Choroid plexus epithelial cell (primary cell): ENCODE measurements at regions not wholly inside any gene's neighbourhood (a gene's known extent, or its start where the extent isn't known, plus 50 kb on each side); places are given as distances from the start of the nearest gene placed in this dataset.

ENCODE experiments used
- DNase-seq: peaks from one replicate; pipeline ENCODE4 v3.0.0-alpha.2; 2010; ENCODE audit warnings: low read depth
- H3K4me3 ChIP-seq: 2 replicates; pipeline ENCODE4 v1.5.1; 2011; ENCODE audit warnings: low read depth, mild to moderate bottlenecking, control low read depth, low read length, moderate library complexity
- TF ChIP-seq, protein P1 (sequence below): conservative IDR thresholded peaks from 2 replicates; pipeline ENCODE4 v1.5.1; 2011; ENCODE audit warnings: low read depth, mild to moderate bottlenecking, control low read depth, inconsistent platforms, low read length, moderate library complexity

DNA sequence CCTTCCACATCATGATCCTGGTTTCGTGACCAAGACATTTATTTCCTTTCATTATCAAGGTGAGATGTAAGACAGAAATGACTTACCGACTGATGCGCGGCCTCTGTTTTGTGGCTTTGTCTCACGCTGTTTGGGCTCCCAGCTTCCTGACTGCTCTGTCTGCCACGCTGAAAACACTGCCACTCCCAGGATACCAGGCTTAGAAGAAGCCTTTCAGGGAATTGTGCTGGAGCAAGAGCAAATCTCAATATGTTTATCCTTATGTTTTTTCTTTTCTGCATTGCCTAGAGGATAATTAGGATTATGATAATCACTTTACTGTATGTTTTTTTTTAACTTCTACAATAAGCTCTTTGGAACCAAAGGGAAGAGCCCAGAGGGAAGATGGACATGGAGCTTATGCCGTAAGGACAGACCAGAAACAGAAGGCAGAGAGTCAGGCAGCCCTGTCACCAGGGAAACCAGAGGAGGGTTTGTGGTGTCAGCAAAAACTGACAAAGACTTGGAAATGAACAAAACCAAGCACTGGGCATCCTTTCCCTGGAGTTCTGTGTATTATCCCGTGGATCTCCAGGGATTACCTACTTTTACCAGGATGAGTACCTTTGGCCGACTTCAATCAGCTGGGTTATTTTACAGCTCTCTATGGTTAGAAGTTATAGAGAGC is 68.2 kb upstream of the ISX start:
- no peak overlapping the region for H3K4me3 ChIP-seq
- DNase-seq = no peak
- TF ChIP-seq, protein P1, sequence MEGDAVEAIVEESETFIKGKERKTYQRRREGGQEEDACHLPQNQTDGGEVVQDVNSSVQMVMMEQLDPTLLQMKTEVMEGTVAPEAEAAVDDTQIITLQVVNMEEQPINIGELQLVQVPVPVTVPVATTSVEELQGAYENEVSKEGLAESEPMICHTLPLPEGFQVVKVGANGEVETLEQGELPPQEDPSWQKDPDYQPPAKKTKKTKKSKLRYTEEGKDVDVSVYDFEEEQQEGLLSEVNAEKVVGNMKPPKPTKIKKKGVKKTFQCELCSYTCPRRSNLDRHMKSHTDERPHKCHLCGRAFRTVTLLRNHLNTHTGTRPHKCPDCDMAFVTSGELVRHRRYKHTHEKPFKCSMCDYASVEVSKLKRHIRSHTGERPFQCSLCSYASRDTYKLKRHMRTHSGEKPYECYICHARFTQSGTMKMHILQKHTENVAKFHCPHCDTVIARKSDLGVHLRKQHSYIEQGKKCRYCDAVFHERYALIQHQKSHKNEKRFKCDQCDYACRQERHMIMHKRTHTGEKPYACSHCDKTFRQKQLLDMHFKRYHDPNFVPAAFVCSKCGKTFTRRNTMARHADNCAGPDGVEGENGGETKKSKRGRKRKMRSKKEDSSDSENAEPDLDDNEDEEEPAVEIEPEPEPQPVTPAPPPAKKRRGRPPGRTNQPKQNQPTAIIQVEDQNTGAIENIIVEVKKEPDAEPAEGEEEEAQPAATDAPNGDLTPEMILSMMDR = no peak

DNA sequence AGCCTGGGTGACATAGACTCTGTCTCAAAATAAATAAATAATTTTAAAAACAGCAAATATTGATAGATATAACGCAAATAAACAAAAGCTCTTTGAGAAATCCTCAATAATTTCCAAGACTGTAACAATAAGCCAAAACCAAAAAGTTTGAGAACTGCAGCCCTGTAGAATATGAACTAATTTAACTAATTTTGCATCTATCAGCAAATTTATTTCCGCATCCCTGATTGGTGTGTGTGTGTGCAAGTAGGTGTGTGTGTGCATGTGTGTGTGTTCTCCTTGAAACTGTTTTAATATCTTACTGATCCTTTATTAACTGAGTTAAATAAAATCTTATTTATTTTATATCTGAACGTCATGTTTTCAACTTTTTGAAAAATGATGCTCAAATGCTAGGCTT is 67.0 kb upstream of the ISX start:
- no peak overlapping the region for H3K4me3 ChIP-seq
- TF ChIP-seq, protein P1 = no peak

DNA sequence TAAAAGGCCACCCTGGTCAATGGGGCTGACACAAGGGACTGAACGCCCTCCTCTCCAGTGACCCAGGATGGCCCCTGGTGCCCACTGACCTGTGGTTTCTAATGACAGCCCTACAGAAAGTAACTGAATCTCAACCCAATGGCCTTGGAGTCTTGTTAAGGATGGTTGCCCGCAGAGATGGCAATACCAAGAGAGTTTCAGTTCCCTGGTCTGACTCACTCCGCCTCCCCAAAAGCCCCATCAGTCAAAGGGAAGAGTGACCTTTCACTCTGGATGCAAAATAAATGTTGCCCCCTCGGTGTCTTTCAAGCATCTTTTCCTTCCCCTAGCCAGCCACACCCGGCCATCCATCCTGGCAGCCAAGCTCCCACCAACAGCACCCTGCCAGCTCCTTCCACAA is 57.7 kb upstream of the ISX start:
- TF ChIP-seq, protein P1 = no peak
- no peak for DNase-seq
- no peak overlapping the region for H3K4me3 ChIP-seq

More for the DNA sequence above, 67.0 kb upstream of the ISX start:
- no peak for DNase-seq

DNA sequence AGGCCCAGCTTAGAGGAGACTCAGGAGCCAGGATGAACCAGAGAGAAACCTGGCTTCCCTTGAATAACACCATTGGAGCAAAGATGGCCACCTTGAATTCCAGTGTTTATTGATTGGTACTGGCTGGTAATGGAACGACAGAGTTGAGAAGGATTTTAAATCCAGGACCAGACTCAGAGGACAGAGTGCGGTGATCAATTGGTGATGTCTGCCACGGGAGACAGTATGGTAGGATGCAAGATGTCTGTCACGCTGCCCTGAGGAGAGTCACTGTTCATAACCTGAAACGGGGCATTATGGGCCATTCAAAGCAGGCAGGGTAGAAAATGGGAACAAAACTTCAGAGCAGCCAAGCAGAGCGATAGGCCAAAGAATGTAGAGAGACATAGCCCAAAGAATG is 55.4 kb upstream of the ISX start:
- TF ChIP-seq, protein P1 = no peak
- H3K4me3 ChIP-seq = no peak overlapping the region
- no peak for DNase-seq

DNA sequence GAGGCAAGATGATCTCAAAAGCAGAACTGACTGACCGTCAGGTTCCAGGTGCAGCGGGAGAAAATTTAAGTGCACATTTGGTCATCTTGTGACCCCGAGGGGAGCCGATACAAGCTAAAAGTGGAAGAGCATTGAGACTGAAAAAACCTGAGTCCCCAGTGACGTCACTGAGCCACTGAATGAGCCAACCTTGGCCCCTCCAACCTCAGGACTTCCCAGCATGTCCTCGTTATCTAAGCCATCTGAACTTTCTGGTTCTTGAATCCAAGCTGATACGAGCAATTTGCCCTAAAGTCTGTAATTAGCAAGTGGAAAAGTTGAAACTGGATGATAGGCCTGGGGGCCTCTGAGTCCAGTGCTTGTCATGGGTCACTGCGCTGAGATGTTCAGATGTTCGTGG is 51.1 kb upstream of the ISX start:
- TF ChIP-seq, protein P1 = no peak
- no peak overlapping the region for H3K4me3 ChIP-seq
- DNase-seq = no peak
